Psoas muscle (tissue), 7 donors: ENCODE measurements at regions not wholly inside any gene's neighbourhood (a gene's known extent, or its start where the extent isn't known, plus 50 kb on each side); places are given as distances from the start of the nearest gene placed in this dataset.

ENCODE experiments used
- ATAC-seq, 4 donors: fragments of 200-7000 bp; cut with Tn5 transposase; one replicate each; pipeline ENCODE4 v1.9.1; 2020; ENCODE audit warnings: moderate library complexity in 3 of 4, mild to moderate bottlenecking in 2 of 4
- DNase-seq, 2 donors: peaks; one replicate each; pipeline ENCODE4 v3.0.0-alpha.2; 2020
- H3K27ac ChIP-seq: fragments of 200-600 bp; one replicate; pipeline ENCODE4 v1.8.0; 2022
- H3K27me3 ChIP-seq, 3 donors: fragments of 200-600 bp in 1 of 3; one replicate each; pipeline versions ENCODE4 v1.6.1 to v1.8.0; 2013 to 2022; ENCODE audit warnings: low read length in 2 of 3, mild to moderate bottlenecking in 2 of 3, moderate library complexity in 1 of 3; ENCODE audit not compliant: insufficient read depth in 3 of 3
- H3K36me3 ChIP-seq, 2 donors: fragments of 200-600 bp in 1 of 2; one replicate each; pipeline versions ENCODE4 v1.6.1 to v1.8.0; 2013 to 2022; ENCODE audit warnings: low read depth in 1 of 2, mild to moderate bottlenecking in 1 of 2, moderate library complexity in 1 of 2; ENCODE audit not compliant: insufficient read depth in 1 of 2
- H3K4me1 ChIP-seq: fragments of 200-600 bp; one replicate; pipeline ENCODE4 v1.8.0; 2022
- H3K4me3 ChIP-seq: fragments of 200-600 bp; one replicate; pipeline ENCODE4 v1.8.0; 2022; ENCODE audit warnings: mild to moderate bottlenecking
- H3K9me3 ChIP-seq: fragments of 200-600 bp; one replicate; pipeline ENCODE4 v1.8.0; 2022
- CTCF ChIP-seq: fragments of 200-600 bp; IDR thresholded peaks from one replicate; pipeline ENCODE4 v1.8.0; 2022; ENCODE audit warnings: antibody characterized with exemption
- WGBS, 3 donors: extraction: QIAGEN DNeasy Blood & Tissue Kit; methylation state at CpG; one replicate each; pipeline versions ENCODE4 v1.1.6 to v1.1.7; 2013; 5-methylcytosine and 5-hydroxymethylcytosine counted together
- intact Hi-C, 2 donors: fragments of 100-400 bp; cut with DNase I; formaldehyde crosslinking; loops; one replicate each; pipeline versions ENCODE4 v1.11.0 to v1.14.2; 2022
- donor health status: healthy with polysubstance abuse.
- donor health status: DM: no; HTN: no; CAD: no; lungs with moderate emphysema.
- donor health status: Bipolar disorder and iron deficiency.
- donor health status: healthy.
- donor health status: DM: yes; HTN: yes; CAD: no.
- donor health status: DM: no; HTN: no; CAD: no.
- donor health status: DM: yes; HTN: yes; CAD: no.

GRCh38 chr10:108303149-108303548 is 1138.6 kb upstream of the SORCS1 start:
- 84 to 93% (median 88%) methylated on average over 5 of the region's 5 CpGs for WGBS, 3 donors
- no peak overlapping the region for H3K4me3 ChIP-seq
- no peaks in the 10 kb centered on the region for H3K36me3 ChIP-seq
- intact Hi-C loops = no loop called here
- H3K27me3 ChIP-seq = no peaks in the 10 kb centered on the region
- no peaks in the 10 kb centered on the region for H3K9me3 ChIP-seq
- H3K27ac ChIP-seq = no peak overlapping the region
- no peaks in the 10 kb centered on the region for H3K4me1 ChIP-seq
- no peak for TF ChIP-seq CTCF
- DNase-seq = no peak
- no peak for ATAC-seq

- Histone ChIP-seq H3K4me3 (no peak overlapping the region), H3K27me3 (no peaks in the 10 kb centered on the region), H3K4me1 (no peaks in the 10 kb centered on the region), H3K36me3 (no peaks in the 10 kb centered on the region), H3K9me3 (no peaks in the 10 kb centered on the region), H3K27ac (no peak overlapping the region)
- WGBS, 3 donors = 37 to 57% (median 43%) methylated on average over 3 of the region's 3 CpGs
- no peak for DNase-seq
- intact Hi-C loops = no loop called here
- no peak for TF ChIP-seq CTCF
- ATAC-seq = no peak
Measured at GRCh38 chr10:108301002-108301401, 1136.5 kb upstream of the SORCS1 start.

- intact Hi-C loops = no loop called here
- Histone ChIP-seq H3K9me3 (no peaks in the 10 kb centered on the region), H3K36me3 (no peaks in the 10 kb centered on the region), H3K27ac (no peak overlapping the region), H3K4me3 (no peak overlapping the region), H3K27me3 (no peaks in the 10 kb centered on the region), H3K4me1 (no peaks in the 10 kb centered on the region)
- 80 to 88% (median 83%) methylated on average over 4 of the region's 4 CpGs for WGBS, 3 donors
- TF ChIP-seq CTCF = no peak
- DNase-seq (no peak), ATAC-seq (no peak)
Measured at GRCh38 chr10:108290823-108291222, 1126.3 kb upstream of the SORCS1 start.

GRCh38 chr10:108275895-108276685 is 1111.6 kb upstream of the SORCS1 start:
- no peaks in the 10 kb centered on the region for H3K36me3 ChIP-seq
- no peaks in the 10 kb centered on the region for H3K9me3 ChIP-seq
- H3K4me1 ChIP-seq = no peaks in the 10 kb centered on the region
- no peak overlapping the region for H3K27ac ChIP-seq
- no peaks in the 10 kb centered on the region for H3K27me3 ChIP-seq
- no peak overlapping the region for H3K4me3 ChIP-seq
- intact Hi-C loops = no loop called here
- ATAC-seq (no peak), DNase-seq (no peak)
- 11 to 14% (median 11%) methylated on average over 5 of the region's 5 CpGs for WGBS, 3 donors
- TF ChIP-seq CTCF = no peak

GRCh38 chr10:108260383-108260906 is 1095.9 kb upstream of the SORCS1 start:
- ATAC-seq = no peak
- Histone ChIP-seq H3K27ac (no peak overlapping the region), H3K36me3 (no peaks in the 10 kb centered on the region), H3K4me1 (no peaks in the 10 kb centered on the region), H3K4me3 (no peak overlapping the region), H3K27me3 (no peaks in the 10 kb centered on the region), H3K9me3 (no peaks in the 10 kb centered on the region)
- no peak for DNase-seq
- intact Hi-C loops = no loop called here
- TF ChIP-seq CTCF = no peak
- WGBS, 3 donors = 52 to 62% (median 58%) methylated on average over 3 of the region's 3 CpGs
